ENCODE measurements at regions not wholly inside any gene's neighbourhood (a gene's known extent, or its start where the extent isn't known, plus 50 kb on each side); places are given as distances from the start of the nearest gene placed in this dataset.

DNA sequence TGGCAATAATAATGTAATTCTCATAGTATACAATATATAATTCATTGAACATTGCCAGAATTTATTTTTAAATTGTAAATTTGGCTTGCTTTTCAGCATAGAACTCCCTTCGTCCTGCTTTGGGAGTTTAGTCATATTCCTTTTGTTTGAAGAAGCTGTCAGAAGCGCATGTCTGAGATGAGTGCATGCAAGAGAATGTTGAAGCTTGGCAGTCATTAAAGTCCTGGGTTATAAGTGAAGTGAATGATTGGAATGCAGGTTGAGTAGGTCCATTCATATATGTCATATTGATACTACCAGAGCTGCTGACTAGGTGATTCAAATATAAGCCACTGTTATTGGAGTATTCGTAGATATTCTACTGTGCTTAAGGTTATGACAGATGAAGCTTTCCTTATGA lies 243.6 kb upstream of the MDFIC2 start:
- no peaks in the 10 kb centered on the region for H3K27me3 ChIP-seq (ENCODE audit: control insufficient read depth in 4 of 4, insufficient read depth in 4 of 4, low read length in 3 of 4)
- H3K9ac ChIP-seq (ENCODE audit: low read depth in 1 of 2, low read length in 2 of 2): no peak overlapping the region
- no peaks in the 10 kb centered on the region for H3K4me1 ChIP-seq (ENCODE audit: control insufficient read depth in 4 of 4, insufficient read depth in 4 of 4, low read length in 3 of 4)
- no peak for TF ChIP-seq RXRA (IDR thresholded peaks at IDR 0.05)
- TF ChIP-seq, protein P1, sequence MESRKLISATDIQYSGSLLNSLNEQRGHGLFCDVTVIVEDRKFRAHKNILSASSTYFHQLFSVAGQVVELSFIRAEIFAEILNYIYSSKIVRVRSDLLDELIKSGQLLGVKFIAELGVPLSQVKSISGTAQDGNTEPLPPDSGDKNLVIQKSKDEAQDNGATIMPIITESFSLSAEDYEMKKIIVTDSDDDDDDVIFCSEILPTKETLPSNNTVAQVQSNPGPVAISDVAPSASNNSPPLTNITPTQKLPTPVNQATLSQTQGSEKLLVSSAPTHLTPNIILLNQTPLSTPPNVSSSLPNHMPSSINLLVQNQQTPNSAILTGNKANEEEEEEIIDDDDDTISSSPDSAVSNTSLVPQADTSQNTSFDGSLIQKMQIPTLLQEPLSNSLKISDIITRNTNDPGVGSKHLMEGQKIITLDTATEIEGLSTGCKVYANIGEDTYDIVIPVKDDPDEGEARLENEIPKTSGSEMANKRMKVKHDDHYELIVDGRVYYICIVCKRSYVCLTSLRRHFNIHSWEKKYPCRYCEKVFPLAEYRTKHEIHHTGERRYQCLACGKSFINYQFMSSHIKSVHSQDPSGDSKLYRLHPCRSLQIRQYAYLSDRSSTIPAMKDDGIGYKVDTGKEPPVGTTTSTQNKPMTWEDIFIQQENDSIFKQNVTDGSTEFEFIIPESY (IDR thresholded peaks at IDR 0.05): no peak
- TF ChIP-seq YY1 (IDR thresholded peaks at IDR 0.05): no peak
- no peak for TF ChIP-seq HNF4G (IDR thresholded peaks at IDR 0.05)
- TF ChIP-seq, protein P2, sequence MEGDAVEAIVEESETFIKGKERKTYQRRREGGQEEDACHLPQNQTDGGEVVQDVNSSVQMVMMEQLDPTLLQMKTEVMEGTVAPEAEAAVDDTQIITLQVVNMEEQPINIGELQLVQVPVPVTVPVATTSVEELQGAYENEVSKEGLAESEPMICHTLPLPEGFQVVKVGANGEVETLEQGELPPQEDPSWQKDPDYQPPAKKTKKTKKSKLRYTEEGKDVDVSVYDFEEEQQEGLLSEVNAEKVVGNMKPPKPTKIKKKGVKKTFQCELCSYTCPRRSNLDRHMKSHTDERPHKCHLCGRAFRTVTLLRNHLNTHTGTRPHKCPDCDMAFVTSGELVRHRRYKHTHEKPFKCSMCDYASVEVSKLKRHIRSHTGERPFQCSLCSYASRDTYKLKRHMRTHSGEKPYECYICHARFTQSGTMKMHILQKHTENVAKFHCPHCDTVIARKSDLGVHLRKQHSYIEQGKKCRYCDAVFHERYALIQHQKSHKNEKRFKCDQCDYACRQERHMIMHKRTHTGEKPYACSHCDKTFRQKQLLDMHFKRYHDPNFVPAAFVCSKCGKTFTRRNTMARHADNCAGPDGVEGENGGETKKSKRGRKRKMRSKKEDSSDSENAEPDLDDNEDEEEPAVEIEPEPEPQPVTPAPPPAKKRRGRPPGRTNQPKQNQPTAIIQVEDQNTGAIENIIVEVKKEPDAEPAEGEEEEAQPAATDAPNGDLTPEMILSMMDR (IDR thresholded peaks at IDR 0.05; ENCODE audit: low read depth, low read length, missing input control): no peak
- no peak for TF ChIP-seq GABPA (IDR thresholded peaks at IDR 0.05 in 1 of 2, conservative IDR thresholded peaks at IDR 0.05 in 1 of 2)
- H3K9me3 ChIP-seq (ENCODE audit: control insufficient read depth in 4 of 4, low read length in 3 of 4): no peaks in the 10 kb centered on the region
- H3K36me3 ChIP-seq (ENCODE audit: control insufficient read depth in 4 of 4, insufficient read depth in 3 of 4, low read depth in 1 of 4, low read length in 3 of 4): no peaks in the 10 kb centered on the region
- no peak for DNase-seq (ENCODE audit: low spot score)
- no peak overlapping the region for H3K27ac ChIP-seq (ENCODE audit: low read depth in 1 of 2, low read length in 2 of 2)
- no peak overlapping the region for H3K4me3 ChIP-seq (ENCODE audit: low read depth in 1 of 3, low read length in 3 of 3)
- 94% methylated on average over 3 of the region's 3 CpGs for WGBS

DNA sequence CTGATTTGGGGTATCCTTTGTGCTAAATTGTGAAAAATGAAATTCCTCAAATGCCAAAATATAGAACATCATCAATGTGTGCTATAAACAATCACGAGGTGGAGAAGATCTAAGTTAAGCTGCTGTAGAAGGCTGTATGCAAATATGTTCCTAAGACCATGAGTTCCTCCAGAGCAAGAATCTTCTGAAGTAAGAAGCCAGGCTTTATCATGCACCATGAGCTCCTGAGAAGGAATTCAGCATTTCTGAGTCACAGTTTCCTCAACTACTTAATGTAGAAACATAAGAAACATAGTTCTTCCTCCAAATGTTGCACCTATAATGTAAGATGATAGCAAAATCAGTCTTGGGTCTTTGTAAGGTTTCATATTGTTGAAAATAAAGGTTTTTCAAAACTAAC lies 241.7 kb upstream of the MDFIC2 start:
- H3K27ac ChIP-seq (ENCODE audit: low read depth in 1 of 2, low read length in 2 of 2): no peak overlapping the region
- H3K4me3 ChIP-seq (ENCODE audit: low read depth in 1 of 3, low read length in 3 of 3): no peak overlapping the region
- H3K36me3 ChIP-seq (ENCODE audit: control insufficient read depth in 4 of 4, insufficient read depth in 3 of 4, low read depth in 1 of 4, low read length in 3 of 4): no peaks in the 10 kb centered on the region
- H3K9ac ChIP-seq (ENCODE audit: low read depth in 1 of 2, low read length in 2 of 2): no peak overlapping the region
- H3K9me3 ChIP-seq (ENCODE audit: control insufficient read depth in 4 of 4, low read length in 3 of 4): no peaks in the 10 kb centered on the region
- no peak for DNase-seq (ENCODE audit: low spot score)
- no peak for TF ChIP-seq FOXA1 (IDR thresholded peaks at IDR 0.05)
- no peak for TF ChIP-seq SP1 (IDR thresholded peaks at IDR 0.05)
- TF ChIP-seq RXRA (IDR thresholded peaks at IDR 0.05): no peak
- no peak for TF ChIP-seq HNF4A (conservative IDR thresholded peaks at IDR 0.05)
- no peak for TF ChIP-seq GABPA (IDR thresholded peaks at IDR 0.05 in 1 of 2, conservative IDR thresholded peaks at IDR 0.05 in 1 of 2)
- TF ChIP-seq, protein P3, sequence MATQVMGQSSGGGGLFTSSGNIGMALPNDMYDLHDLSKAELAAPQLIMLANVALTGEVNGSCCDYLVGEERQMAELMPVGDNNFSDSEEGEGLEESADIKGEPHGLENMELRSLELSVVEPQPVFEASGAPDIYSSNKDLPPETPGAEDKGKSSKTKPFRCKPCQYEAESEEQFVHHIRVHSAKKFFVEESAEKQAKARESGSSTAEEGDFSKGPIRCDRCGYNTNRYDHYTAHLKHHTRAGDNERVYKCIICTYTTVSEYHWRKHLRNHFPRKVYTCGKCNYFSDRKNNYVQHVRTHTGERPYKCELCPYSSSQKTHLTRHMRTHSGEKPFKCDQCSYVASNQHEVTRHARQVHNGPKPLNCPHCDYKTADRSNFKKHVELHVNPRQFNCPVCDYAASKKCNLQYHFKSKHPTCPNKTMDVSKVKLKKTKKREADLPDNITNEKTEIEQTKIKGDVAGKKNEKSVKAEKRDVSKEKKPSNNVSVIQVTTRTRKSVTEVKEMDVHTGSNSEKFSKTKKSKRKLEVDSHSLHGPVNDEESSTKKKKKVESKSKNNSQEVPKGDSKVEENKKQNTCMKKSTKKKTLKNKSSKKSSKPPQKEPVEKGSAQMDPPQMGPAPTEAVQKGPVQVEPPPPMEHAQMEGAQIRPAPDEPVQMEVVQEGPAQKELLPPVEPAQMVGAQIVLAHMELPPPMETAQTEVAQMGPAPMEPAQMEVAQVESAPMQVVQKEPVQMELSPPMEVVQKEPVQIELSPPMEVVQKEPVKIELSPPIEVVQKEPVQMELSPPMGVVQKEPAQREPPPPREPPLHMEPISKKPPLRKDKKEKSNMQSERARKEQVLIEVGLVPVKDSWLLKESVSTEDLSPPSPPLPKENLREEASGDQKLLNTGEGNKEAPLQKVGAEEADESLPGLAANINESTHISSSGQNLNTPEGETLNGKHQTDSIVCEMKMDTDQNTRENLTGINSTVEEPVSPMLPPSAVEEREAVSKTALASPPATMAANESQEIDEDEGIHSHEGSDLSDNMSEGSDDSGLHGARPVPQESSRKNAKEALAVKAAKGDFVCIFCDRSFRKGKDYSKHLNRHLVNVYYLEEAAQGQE (IDR thresholded peaks at IDR 0.05): no peak
- TF ChIP-seq RAD21 (IDR thresholded peaks at IDR 0.05): no peak
- TF ChIP-seq, protein P2 (IDR thresholded peaks at IDR 0.05; ENCODE audit: low read depth, low read length, missing input control): no peak
- TF ChIP-seq JUND (IDR thresholded peaks at IDR 0.05): no peak
- TF ChIP-seq, protein P4, sequence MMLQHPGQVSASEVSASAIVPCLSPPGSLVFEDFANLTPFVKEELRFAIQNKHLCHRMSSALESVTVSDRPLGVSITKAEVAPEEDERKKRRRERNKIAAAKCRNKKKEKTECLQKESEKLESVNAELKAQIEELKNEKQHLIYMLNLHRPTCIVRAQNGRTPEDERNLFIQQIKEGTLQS (IDR thresholded peaks at IDR 0.05): no peak
- TF ChIP-seq FOXA2 (IDR thresholded peaks at IDR 0.05): no peak
- no peaks in the 10 kb centered on the region for H3K27me3 ChIP-seq (ENCODE audit: control insufficient read depth in 4 of 4, insufficient read depth in 4 of 4, low read length in 3 of 4)
- WGBS: 83% methylated on average over 1 of the region's 1 CpG
- H3K4me1 ChIP-seq (ENCODE audit: control insufficient read depth in 4 of 4, insufficient read depth in 4 of 4, low read length in 3 of 4): no peaks in the 10 kb centered on the region

Measured in liver (tissue), 8 donors.